Left kidney (tissue), 1 donor: ENCODE measurements at regions not wholly inside any gene's neighbourhood (a gene's known extent, or its start where the extent isn't known, plus 50 kb on each side); places are given as distances from the start of the nearest gene placed in this dataset.
A peak's percentile ranks its signal among the peaks of the same experiment; 100 is the strongest.

Experiments used
- DNase-seq: peaks from one replicate; pipeline ENCODE4 v3.0.0-alpha.2; 2013

DNA sequence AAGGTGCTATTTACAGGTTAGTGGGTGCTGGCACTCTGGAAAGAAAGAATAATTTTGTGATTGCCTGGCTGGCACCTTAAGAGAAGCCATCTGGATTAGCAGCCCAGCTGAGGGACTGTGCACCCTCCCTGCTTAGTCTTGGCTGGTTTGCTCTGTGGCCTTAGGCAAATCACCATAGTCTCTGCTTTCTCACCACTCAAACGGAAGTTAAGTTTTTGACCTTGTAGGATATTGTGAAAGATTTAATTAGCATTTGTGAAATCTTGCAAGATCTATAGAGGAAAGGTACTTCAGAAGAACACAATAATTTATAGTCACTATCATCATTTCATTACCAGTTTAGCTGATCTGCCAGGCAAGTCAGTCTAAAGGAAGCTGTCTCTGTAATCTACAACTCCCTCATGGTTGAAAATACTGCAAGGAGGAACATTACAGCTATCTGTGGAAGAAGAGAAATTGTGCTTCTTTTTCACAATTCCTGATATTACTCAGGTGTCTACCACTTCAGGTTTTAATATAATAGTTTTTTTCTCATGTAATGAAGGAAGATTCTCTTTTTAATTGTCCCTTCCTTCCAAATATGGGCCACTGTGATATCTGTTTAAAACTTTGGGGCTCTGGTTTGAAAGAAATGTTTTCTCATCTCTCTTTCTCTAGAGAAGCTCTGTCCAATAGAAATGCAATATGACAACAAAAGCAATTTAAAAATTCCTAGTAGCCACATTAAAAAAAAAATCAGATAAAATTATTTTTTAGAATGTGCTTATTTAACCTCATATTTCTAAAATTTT lies 219.6 kb downstream of the PTEN start:
- no peak for DNase-seq

DNA sequence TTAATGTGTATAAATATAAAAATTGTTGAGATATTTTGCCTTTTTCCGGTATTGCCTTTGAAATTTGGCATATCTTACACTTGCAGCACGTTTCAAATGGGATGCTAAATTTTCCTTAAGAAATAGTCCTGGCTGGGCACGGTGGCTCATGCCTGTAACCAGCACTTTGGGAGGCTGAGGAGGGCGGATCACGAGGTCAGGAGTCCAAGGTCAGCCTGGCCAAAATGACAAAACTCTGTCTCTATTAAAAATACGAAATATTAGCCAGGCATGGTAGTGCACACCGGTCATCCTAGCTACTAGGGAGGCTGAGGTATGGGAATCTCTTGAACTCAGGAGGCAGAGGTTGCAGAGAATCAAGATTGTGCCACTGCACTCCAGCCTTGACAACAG lies 220.2 kb downstream of the PTEN start:
- no peak for DNase-seq

DNA sequence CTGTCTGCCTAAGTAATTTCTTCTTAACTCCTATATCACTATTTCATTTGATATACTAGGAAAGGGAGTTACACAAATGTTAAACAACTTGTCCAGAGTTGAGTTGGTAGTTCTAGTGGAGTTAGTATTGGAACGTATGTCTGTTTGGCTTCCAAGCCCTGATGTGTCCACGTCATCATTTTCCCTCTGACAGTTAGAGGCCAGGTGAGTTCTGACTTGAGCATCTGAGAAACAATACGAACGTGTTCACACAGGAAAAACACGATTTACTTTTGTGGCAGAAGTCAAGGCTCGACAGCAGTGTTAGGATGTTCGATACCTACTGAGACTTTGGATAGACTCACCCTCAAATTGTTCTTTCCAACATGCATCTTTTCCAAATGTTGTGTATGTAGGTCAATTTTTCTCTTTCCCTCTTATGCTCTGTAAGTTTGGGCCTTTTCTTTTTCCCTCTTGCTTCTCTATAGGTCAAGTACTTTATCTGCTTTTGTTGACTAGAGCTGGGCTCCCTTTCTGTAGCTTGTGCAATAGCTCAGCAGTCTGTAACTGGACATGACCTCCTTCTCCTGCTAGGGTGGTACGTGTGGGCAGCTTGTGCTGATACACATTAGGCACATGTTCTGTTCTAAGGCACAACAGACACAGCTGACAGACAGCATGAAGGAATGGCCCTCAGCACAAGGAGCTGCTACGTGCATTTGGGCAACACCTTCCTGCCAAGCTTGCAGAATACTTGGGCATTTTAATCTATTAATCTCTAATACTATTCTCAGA lies 222.9 kb downstream of the PTEN start:
- no peak for DNase-seq

DNA sequence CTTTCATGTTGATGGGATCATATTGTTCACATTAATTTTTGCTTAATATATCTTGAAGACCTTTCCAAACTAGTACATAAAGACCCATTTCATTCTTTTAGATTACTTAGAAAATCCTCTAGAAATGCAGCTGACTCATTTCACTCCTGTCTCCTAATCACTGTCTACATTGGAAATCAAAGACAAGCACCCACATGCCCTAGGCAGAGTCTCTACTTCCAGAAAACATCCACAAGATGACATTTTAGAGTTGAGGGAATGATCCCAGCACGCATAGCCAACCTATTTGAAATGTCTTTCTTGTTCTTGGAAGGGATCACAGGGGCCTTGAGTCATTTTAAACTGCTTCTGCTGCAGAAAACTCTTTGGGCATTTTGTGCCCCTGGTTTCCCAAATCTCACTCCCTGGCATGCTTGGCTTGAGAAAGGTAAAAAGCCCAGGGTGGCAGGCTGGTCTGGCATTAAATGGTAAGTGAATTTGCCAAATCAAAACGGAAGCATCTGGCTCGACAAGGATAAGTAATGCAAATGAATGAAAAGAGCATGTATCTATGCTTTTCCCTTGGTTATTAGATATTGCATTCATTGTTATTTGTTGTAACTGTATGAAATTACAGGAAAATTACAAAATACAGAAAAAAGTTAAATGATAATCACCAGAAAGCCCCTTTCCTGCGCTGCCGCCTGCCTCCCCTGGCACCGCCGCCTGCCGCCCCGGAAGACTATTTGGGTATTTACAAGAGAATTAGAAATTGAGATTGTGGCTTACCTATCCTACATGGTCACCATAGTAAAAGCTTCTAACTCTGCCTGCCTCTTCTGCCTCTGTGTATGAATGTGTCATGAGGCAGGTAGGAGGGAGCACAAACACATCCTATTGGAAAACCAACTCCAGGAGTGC lies 225.3 kb downstream of the PTEN start:
- DNase-seq, result no peak

DNA sequence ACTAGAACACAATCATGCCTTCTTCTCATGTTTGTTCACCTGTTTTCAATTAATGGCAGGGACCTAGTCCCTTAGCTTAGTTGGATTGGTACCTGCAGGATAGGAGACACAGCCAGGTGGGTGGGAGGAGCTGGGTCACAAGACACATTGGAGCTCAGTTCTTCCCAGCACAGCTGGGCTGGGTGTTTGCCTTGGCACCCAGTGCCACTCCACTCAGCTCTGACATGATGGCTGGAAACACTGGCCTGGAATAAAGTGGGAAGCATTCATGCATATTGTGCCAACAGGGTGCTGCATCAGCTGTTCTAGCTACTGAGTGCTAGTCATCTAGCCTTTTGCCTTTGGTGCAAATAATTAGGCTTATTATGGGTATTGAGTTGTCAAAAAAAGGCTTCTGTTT lies 226.1 kb downstream of the PTEN start:
- DNase-seq, result no peak

DNA sequence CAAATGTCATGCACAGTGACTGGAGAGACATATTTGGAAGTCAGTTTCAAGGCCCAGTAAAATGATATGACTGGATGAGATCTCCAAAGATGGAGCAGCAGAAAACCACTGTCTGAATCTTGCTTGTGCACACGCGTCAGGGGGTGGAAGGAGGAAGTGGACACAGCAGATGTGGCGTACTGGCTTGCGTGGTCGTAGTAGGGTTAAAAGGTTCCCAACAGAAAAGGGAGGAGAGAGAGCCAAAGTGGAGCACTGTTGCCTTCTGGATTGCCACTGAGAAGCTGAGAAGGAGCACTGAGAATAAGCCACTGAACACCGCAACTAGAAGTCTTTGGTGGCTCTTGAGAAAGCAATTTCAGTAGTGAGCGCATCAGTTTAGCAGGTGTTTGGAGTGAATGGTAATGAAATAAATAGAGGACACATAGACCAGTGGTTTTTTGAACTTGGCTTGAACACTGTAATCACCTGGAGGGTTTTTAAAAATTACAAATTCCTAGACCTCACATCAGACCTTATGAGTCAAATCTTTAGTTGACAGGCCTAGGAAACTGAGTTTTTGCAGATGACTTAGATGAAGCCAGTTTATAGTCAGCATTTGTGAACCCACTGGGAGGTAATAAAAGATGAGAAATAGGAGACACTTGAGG lies 227.3 kb downstream of the PTEN start:
- DNase-seq, result no peak

DNA sequence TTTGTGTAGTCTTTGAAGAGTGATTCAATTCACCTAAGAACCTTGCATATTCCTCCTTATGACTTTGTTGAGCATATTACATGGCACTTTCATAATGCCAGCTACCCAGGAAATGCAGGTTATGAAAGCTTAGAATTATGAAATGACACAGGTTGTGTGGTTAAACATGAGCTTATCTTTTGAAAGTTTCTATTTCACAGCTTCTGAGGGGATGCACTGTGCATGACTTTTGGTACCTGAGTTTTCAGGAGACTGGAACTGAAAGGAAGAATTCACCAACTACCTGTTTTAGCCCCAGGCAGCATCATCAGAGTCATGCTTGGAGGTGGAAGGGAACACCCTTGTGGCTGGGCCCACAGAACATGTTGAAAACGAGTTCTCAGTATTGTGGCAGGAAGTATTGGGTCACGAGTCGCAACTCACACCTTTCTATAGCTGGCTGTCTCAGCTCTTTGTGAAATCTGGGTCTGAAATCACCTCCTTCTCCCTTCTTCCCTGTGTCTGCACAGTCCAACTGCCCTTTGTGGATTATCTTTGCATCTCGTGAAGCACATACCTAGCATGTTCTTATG lies 228.2 kb downstream of the PTEN start:
- DNase-seq, result no peak

DNA sequence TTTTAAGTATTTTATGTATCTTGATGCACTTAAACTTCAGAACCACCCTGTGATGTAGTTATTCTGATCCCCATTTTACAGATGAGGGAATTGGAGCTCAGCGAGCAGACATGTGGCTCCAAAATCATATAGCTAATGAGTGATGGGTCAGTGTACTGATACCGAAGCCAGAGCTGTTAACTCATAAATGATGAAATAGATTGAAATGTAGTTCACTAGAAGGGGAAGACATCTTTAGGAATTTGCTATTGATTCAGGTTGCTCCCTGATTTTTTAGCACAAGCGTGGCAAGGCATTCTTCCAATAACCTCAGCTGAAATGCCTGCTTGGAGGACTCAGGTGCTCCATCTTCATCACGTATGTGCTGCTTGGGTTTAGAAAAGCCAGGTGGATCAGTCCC lies 228.8 kb downstream of the PTEN start:
- no peak for DNase-seq

DNA sequence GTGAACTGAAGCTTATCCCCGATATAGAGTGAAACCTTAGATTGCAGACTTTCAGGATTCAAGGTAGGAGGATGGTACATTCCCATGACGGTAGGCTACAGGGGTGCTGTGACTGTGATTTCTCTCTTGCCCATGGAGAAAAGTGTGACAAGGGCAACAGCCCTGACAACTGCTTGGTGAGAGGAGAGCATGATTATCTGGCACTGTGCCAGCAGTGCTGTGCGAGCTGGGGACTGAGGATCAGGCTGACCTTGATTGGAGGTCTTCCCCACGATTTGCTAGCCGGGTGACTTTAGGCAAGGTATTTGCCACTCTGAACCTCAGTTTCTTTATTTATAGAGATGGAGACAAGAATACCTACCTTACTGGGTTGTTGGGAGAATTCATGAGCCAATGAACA lies 229.5 kb downstream of the PTEN start:
- no peak for DNase-seq

DNA sequence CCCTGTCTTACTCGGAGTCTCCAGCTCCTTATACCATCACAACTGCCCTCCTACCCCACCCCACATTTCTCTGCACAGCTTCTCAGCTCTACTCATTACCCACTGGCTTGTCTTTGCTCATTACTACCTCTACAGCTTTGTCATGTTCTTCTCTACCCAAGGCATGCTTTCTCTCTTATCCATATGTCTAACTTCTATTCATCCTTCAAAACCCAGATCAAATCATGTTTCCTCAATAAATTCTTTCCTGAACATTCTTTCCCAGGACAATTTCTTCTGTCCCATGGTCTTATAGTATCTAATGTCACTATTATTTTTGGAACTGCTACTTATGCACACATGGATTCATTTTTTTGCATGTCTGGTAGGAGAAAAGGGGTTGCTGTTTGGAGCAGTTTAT lies 231.4 kb downstream of the PTEN start:
- DNase-seq, result no peak

DNA sequence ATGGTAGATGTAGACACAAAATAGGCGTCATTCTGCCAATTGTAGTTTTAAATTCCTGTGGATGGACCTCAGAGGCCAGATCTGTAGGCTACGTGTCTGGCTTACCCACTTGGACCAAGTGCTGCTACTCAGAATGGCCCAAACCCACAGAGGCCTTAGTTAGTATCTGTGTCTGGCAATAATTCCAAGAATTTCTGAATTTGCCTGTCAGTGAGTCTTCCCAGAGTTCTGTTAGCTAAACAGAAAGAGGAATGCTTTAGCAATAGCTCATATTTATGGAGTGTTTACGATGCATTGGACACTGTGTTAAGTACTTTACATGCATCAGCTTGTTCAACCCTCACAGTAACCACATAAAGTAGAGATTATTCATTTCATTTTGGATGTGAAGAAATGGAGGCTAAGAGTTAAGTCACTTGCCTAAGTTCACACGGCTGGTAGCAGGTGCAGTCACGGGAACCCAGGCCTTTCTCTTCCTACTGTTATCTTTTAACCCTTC lies 231.8 kb downstream of the PTEN start:
- peak; percentile 59 for DNase-seq

DNA sequence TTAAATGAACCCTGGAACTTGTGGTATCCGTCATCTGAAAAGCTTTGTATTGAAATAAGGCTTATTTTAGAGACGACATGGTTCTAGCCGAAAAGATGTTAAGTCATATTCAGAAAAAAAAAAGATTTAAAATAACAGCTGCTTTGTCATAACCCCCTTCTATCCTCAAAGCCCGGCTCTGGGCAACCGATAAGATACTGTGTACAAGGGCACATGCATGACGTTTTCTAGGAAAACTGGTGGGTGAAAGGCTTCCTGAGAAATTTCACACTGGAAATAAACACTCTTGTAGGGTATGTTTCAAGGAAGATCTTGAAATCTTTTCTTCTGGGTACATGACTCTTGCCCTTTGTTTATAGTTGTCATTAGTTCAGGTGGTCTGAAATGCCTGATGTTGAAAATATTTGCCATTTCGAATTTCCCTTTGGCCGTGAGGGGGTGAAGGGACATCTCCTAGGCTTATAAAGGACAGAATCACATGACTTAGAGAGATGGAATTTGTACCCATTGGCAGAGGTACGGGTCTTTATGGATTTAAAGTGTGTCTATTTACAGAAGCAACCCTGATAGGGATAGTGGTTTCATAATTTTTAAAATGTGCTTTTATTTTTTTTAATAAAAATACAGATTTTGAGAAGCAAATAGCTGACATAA lies 232.5 kb downstream of the PTEN start:
- no peak for DNase-seq

DNA sequence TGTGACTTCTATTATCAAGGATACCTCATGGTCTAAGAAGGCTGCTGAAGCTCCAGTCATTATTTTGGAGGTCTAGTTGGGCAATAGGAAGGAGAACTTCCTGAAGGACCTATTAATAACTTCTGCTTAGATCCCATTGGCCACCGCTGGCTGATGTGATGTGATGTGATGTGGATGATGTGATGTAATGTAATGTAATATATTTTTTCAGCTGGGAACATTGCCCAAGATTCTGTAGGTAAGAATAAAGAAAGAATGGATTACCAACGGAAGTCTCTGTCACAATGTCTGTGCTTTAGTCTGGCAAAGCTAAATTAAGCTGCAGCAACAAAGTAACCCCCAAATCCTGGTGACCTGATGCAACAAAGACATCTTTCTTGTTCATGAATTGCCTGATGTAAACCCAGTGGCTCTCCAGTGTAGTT lies 233.7 kb downstream of the PTEN start:
- no peak for DNase-seq

DNA sequence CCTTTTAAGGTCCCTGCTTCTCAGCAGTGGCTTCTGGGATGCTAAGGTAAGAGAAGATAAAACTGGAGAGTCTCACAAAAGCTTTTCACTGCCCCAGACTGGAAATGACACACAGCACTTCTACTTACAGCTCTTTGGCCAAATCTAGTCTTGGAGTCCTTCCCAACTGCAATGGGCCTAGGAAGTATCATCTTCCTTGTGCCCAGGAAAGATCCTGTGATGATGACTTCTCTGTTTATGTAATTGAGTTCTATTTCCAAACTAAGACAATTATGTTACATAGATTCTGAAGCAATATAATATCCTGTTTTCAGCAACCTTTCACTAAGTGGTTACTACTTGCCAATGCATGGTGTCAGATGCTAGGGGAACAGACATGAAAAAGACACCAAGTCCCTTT lies 234.1 kb downstream of the PTEN start:
- no peak for DNase-seq

DNA sequence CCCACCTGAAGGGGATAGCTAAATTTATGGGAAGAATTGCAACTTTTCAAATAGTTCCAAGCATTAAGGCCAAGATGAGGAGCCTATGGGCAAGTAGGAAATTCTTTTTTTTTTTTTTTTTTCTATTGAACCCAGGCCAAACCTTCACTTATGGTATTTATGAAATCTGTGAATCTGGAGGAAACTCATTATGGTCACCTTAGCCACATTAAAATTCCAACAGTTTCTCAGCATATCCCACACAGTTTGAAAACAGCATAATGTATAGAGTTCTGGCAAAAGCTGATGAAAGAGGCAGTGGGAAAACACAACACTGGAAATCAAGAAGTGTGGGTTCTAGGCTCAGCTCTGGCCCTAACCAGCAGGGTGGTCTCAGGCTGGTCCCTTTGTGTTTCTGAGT lies 236.9 kb downstream of the PTEN start:
- DNase-seq, result no peak

DNA sequence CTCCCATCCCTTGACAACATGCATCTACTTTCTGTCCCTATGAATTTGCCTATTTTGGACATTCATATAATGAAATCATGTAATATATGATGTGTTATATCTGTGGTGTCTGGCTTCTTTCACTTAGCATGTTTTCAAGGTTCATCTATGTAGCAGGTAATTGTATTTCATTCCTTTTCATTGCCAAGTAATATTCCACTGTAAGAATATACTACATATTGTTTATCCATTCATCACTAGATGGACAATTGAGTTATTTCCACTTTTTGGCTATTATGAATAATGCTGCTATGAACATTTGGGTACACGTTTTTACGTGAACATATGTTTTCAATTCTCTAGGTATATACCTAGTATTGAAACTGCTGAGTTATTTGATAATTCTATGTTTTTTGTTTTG lies 238.2 kb downstream of the PTEN start:
- DNase-seq, result no peak

DNA sequence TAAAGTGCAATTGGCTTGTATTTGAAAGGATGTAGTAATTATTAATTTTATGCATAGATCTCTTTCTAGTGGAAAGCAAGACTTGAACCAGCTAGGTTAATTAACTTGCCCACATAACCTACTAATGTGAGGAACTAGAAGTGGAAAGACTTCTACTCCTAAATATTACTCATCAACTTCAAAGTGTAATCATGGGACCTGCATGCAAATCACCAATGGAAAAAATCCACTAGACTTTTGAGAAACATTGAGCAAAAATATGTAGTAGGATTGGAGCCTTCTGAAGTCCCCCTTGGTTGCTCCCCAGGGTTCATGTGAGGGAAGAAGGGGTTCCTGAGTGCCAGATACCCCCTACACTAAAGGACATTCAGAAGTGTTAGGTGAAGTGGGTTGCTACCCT lies 240.2 kb downstream of the PTEN start:
- no peak for DNase-seq

DNA sequence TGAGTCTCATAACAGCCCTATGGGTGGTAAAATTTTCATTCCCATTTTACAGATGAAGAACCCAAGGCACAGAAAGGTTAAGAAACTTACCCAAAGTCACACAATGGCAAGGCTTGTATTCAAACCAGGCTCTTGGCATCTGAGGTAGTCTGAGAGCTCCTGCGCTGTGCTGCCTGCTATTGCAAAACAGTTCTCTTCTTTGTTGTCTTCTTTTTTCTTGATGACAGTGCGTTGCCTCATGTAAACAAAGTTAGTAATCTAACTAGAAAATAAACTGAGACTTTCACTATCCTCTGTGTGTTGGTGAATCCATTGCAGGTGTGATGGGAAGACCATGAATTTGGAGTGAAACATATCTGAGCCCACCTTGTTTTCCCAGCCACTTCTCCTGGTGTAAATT lies 240.8 kb downstream of the PTEN start:
- no peak for DNase-seq

DNA sequence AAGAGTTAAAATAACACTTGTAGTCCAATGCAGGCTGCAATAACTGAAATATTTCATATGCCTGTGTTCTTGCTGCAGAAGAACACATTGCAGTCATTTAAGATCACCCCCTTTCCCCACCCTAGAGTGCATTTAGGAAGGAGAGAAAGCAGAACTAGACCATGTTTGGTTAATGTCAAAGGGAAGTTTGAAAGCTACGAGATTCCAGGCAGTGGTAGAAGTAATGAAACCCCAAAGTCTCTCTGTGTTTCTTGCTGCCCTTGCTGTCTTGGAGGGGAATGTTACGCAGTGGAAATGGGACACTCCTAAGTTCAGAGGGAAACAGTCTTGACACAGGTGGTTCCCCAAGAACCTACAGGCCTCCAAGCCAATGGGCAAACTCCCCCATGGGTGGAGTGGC lies 242.9 kb downstream of the PTEN start:
- no peak for DNase-seq

DNA sequence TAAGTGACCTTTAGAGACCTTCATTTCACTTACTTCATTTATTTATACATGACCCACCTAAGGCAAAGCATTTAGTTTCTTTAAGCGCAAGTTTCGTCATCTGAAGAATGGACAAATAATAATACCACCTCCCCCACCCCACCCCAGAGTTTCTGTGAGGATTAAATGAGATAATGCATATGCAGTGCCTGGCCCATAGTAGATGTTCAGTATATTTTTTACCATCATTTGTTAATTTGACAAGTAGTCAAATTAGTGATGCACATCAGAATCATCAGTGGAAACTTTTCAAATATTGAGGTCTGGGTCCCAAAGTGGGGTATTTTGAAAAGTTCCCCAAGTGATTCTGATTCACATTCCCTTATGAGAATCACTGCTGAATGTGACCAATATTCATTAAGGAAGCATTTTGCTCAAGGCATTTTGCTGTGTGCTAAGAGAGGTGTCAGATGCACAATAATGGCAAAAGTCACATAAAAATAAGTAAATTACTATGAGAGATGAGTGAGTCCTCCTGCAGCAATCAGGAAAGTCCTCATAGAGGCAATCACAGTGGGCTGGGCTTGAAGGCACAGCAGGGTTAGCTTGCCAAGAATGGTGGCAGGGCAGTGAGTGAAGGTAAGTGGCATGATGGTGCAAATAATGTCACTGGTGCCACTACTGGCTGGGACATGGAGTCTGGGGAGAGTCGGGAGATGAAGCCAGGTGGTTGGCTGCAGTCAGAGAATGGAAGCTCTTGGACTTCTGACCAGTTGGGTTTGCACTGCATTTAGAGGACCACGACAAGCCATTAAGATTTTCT lies 244.1 kb downstream of the PTEN start:
- DNase-seq, result no peak
